Large intestine (tissue), 3 donors: ENCODE measurements at regions not wholly inside any gene's neighbourhood (a gene's known extent, or its start where the extent isn't known, plus 50 kb on each side); places are given as distances from the start of the nearest gene placed in this dataset.

Source experiments
- DNase-seq, 2 donors: peaks; one replicate each; pipeline versions ENCODE4 v3.0.0 to v3.0.0-alpha.2; 2013
- H3K27ac ChIP-seq: one replicate; pipeline ENCODE4 v1.5.1; 2013; ENCODE audit warnings: low read length
- H3K27me3 ChIP-seq: 2 replicates; pipeline ENCODE4 v1.6.1; 2013; ENCODE audit warnings: low read length; ENCODE audit not compliant: control insufficient read depth, insufficient read depth
- H3K36me3 ChIP-seq: 2 replicates; pipeline ENCODE4 v1.6.1; 2013; ENCODE audit warnings: low read length; ENCODE audit not compliant: control insufficient read depth, insufficient read depth
- H3K4me1 ChIP-seq: one replicate; pipeline ENCODE4 v1.6.1; 2013; ENCODE audit warnings: low read length; ENCODE audit not compliant: control insufficient read depth, insufficient read depth
- H3K4me3 ChIP-seq: one replicate; pipeline ENCODE4 v1.5.1; 2013; ENCODE audit warnings: low read length
- H3K9me3 ChIP-seq: one replicate; pipeline ENCODE4 v1.6.1; 2013; ENCODE audit warnings: mild to moderate bottlenecking, low read depth, low read length, moderate library complexity; ENCODE audit not compliant: control insufficient read depth
- WGBS: methylation state at CpG from one replicate; pipeline ENCODE4 v1.1.5; 2013; ENCODE audit warnings: low lambda C conversion rate; ENCODE audit not compliant: insufficient coverage; 5-methylcytosine and 5-hydroxymethylcytosine counted together

DNA sequence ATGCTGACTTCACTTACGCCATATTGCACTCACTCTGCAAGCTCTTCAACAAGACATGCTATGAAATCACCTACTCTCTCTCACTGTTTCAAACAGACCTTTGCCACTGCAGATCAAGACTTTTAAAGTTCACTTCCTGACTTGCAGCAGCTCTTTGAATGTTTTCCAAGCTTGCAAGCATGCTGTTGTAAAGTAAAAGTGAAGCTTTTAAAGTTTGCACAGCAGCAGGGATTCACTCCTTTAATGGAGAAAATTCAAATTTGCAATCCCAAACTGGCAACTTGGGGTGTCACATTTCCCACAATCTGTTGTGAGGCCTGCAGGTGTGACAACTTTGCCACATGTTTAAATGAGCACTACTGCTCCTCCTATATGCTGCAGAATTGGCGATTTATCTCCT, 270.9 kb downstream of the ALX1 start:
- H3K27me3 ChIP-seq: no peaks in the 10 kb centered on the region
- peaks cover 19% of the 10 kb centered on the region for H3K4me1 ChIP-seq
- no CpG with 5 or more reads among the region's 2 CpGs for WGBS
- DNase-seq: peak; percentile 60 to 78
- H3K9me3 ChIP-seq: no peaks in the 10 kb centered on the region
- H3K27ac ChIP-seq: peak overlapping the region; percentile 17
- no peaks in the 10 kb centered on the region for H3K36me3 ChIP-seq
- H3K4me3 ChIP-seq: no peak overlapping the region

DNA sequence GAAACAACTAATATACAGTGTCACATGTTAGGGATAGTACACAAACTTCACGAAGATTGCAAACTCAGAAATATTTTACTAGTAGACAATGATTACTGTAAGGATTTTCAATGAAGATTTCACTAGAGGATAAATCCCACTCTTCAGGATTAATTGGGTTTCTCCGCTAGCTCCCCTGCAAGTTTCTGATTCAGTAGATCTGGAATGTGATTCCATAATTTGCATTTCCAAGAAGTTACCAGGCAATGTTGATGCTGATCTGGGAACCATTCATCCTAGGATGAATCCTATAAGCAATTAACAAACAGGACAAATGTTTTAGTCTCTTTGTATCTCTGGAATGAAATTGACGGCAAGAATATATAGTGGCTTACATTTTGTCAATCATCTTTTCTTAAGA, 272.4 kb downstream of the ALX1 start:
- 100% methylated on average over 1 of the region's 3 CpGs for WGBS
- Histone ChIP-seq H3K4me3 (no peak overlapping the region), H3K9me3 (no peaks in the 10 kb centered on the region), H3K4me1 (peaks cover 19% of the 10 kb centered on the region), H3K27ac (no peak overlapping the region), H3K36me3 (no peaks in the 10 kb centered on the region), H3K27me3 (no peaks in the 10 kb centered on the region)
- DNase-seq: no peak

- DNase-seq: no peak
- Histone ChIP-seq H3K4me3 (no peak overlapping the region), H3K9me3 (no peaks in the 10 kb centered on the region), H3K4me1 (no peaks in the 10 kb centered on the region), H3K27me3 (no peaks in the 10 kb centered on the region), H3K27ac (no peak overlapping the region), H3K36me3 (no peaks in the 10 kb centered on the region)
- WGBS: 23% methylated on average over 1 of the region's 1 CpG
Observed at GRCh38 chr12:85557850-85558249, 277.8 kb downstream of the ALX1 start.

DNA sequence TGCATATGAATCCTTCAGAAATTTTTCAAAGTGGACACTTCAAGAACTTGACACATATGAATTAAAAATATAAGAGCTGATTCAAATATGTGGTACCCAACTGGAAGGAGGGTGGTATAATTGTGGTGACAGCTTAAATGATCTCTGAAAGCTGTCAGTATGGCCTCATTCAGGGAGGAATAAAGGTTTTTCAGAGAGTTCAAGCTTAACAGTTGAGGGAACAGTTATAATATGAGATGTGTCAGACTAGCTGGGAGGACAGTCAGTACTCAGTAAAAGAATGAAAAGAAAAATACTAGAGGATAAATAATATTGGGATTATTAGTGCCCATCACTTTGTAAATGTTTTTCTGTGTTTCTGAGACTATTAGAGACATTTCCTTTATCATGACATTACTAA, 277.5 kb downstream of the RASSF9 start:
- H3K36me3 ChIP-seq: no peaks in the 10 kb centered on the region
- no peak overlapping the region for H3K27ac ChIP-seq
- no peaks in the 10 kb centered on the region for H3K4me1 ChIP-seq
- H3K4me3 ChIP-seq: no peak overlapping the region
- no peaks in the 10 kb centered on the region for H3K27me3 ChIP-seq
- H3K9me3 ChIP-seq: no peaks in the 10 kb centered on the region
- no peak for DNase-seq

DNA sequence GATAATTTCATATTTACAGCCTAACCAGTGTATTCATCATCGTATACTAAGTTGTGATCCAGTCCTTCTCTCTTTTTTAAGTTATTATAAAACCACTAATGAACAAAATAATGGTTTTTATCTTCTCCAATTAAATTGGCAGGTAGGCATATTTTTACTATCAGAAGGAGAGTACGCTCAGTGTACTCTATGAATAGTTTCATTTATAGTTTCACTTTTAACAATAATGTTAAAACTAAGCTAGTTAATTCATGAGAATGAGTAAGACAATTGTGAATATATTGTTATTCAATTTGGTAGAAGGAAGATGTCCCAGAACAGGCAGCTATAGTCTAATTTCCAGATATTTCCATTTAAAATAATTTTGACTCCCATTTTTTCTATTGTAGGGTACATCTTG, 277.1 kb downstream of the RASSF9 start:
- WGBS: 84% methylated on average over 2 of the region's 2 CpGs
- no peaks in the 10 kb centered on the region for H3K9me3 ChIP-seq
- DNase-seq: no peak
- no peaks in the 10 kb centered on the region for H3K4me1 ChIP-seq
- H3K36me3 ChIP-seq: no peaks in the 10 kb centered on the region
- no peaks in the 10 kb centered on the region for H3K27me3 ChIP-seq
- H3K27ac ChIP-seq: no peak overlapping the region
- no peak overlapping the region for H3K4me3 ChIP-seq

- Histone ChIP-seq H3K9me3 (no peaks in the 10 kb centered on the region), H3K4me3 (no peak overlapping the region), H3K27ac (no peak overlapping the region), H3K27me3 (no peaks in the 10 kb centered on the region), H3K36me3 (no peaks in the 10 kb centered on the region), H3K4me1 (no peaks in the 10 kb centered on the region)
- peak; percentile 37 to 68 for DNase-seq
Observed at GRCh38 chr12:85559536-85559935, 276.7 kb downstream of the RASSF9 start.

GRCh38 chr12:85562765-85563164, 273.4 kb downstream of the RASSF9 start:
- no peak overlapping the region for H3K4me3 ChIP-seq
- no peaks in the 10 kb centered on the region for H3K9me3 ChIP-seq
- no peaks in the 10 kb centered on the region for H3K36me3 ChIP-seq
- WGBS: 100% methylated on average over 2 of the region's 2 CpGs
- no peaks in the 10 kb centered on the region for H3K4me1 ChIP-seq
- H3K27me3 ChIP-seq: no peaks in the 10 kb centered on the region
- DNase-seq: no peak
- no peak overlapping the region for H3K27ac ChIP-seq

GRCh38 chr12:85564786-85565185, 271.4 kb downstream of the RASSF9 start:
- Histone ChIP-seq H3K36me3 (no peaks in the 10 kb centered on the region), H3K4me1 (peaks cover 2% of the 10 kb centered on the region), H3K9me3 (no peaks in the 10 kb centered on the region), H3K27me3 (no peaks in the 10 kb centered on the region), H3K4me3 (no peak overlapping the region), H3K27ac (no peak overlapping the region)
- 100% methylated on average over 2 of the region's 4 CpGs for WGBS
- no peak for DNase-seq

- Histone ChIP-seq H3K27me3 (no peaks in the 10 kb centered on the region), H3K9me3 (no peaks in the 10 kb centered on the region), H3K4me3 (no peak overlapping the region), H3K36me3 (no peaks in the 10 kb centered on the region), H3K27ac (no peak overlapping the region), H3K4me1 (peaks cover 2% of the 10 kb centered on the region)
- 100% methylated on average over 1 of the region's 6 CpGs for WGBS
- DNase-seq: peak in 1 of 2 donors; percentile 57
Observed at GRCh38 chr12:85568395-85569103, 267.7 kb downstream of the RASSF9 start.

GRCh38 chr12:85569261-85569660, 266.9 kb downstream of the RASSF9 start:
- H3K36me3 ChIP-seq: no peaks in the 10 kb centered on the region
- peaks cover 5% of the 10 kb centered on the region for H3K4me1 ChIP-seq
- WGBS: 100% methylated on average over 1 of the region's 3 CpGs
- no peak overlapping the region for H3K27ac ChIP-seq
- H3K9me3 ChIP-seq: no peaks in the 10 kb centered on the region
- no peak for DNase-seq
- no peak overlapping the region for H3K4me3 ChIP-seq
- no peaks in the 10 kb centered on the region for H3K27me3 ChIP-seq

DNA sequence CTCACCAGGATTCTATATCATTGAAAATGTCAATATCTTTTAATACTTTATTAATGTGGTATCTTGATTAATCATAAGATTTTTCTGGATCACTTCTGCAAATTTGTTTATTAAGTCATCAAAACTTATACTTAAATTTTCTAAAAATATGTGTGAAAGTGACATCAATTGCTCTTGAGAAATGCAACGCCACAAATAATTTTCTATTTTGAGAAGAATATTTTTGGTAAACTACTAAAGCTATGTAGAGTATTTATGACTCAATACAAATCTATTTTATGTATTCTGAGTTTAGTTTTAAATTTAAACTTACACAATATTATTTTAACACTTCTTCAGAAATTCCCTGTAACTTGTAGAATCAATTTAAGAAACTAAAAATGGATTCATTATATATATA, 263.3 kb downstream of the RASSF9 start:
- Histone ChIP-seq H3K9me3 (no peaks in the 10 kb centered on the region), H3K4me3 (no peak overlapping the region), H3K36me3 (no peaks in the 10 kb centered on the region), H3K4me1 (peaks cover 8% of the 10 kb centered on the region), H3K27ac (no peak overlapping the region), H3K27me3 (no peaks in the 10 kb centered on the region)
- WGBS: 83% methylated on average over 1 of the region's 1 CpG
- no peak for DNase-seq
